K562 (cell line): ENCODE measurements at regions not wholly inside any gene's neighbourhood (a gene's known extent, or its start where the extent isn't known, plus 50 kb on each side); places are given as distances from the start of the nearest gene placed in this dataset.

Source experiments
- ATAC-seq: fragments of 200-7000 bp; cut with Tn5 transposase; 3 replicates; pipeline ENCODE4 v1.9.1; 2020; ENCODE audit warnings: moderate library complexity
- BruUV-seq: library from RNA; stranded (reverse); fragments of 400-500 nt; replicated peaks from 2 replicates; lab custom pipeline; 2021; lab: Mats Ljungman, UMichigan
- CTCF ChIA-PET: fragments of 300-600 bp; formaldehyde crosslinking; extraction: SDS; loops from one replicate; lab custom pipeline; 2021; ENCODE audit warnings: low intra/inter-chr PET ratio; lab: Yijun Ruan, JAX
- POLR2A ChIA-PET: fragments of 300-600, 350-650 bp; sonication (Branson Sonifier 250); formaldehyde crosslinking; extraction: SDS; loops from one replicate; lab custom pipeline; 2021; ENCODE audit warnings: antibody characterized with exemption, inconsistent platforms; lab: Yijun Ruan, JAX
- DNase-seq, 4 experiments: peaks; one replicate each; pipeline versions ENCODE4 v3.0.0 to v3.0.0-alpha.2; 2011 to 2018; ENCODE audit warnings: low spot score in 3 of 4, mixed read lengths in 3 of 4; ENCODE audit errors: extremely low read depth in 1 of 4
- FAIRE-seq: peaks from 2 replicates; lab custom pipeline; 2011; peaks lifted over from hg19 to GRCh38; lab: Jason Lieb, UNC
- H2AFZ ChIP-seq: 2 replicates; pipeline ENCODE4 v1.6.0; 2011; ENCODE audit warnings: low read depth, low read length, control low read depth, inconsistent platforms
- H3K27ac ChIP-seq: fragments of 200-600 bp; 3 replicates; pipeline ENCODE4 v1.8.0; 2011; ENCODE audit warnings: low read depth, mild to moderate bottlenecking, control low read depth, inconsistent platforms, low read length, moderate library complexity, mixed read lengths; ENCODE audit errors: extremely low read depth
- H3K27me3 ChIP-seq, 2 experiments: fragments of 300-600 bp in 1 of 2; 2 replicates in 1 of 2; 3 replicates in 1 of 2; pipeline versions ENCODE4 v1.6.0 to v1.8.0; 2011; ENCODE audit warnings: inconsistent platforms in 2 of 2, low read length in 2 of 2, mild to moderate bottlenecking in 1 of 2, mixed read lengths in 1 of 2, moderate library complexity in 1 of 2; ENCODE audit not compliant: control insufficient read depth in 2 of 2, insufficient read depth in 2 of 2
- H3K36me3 ChIP-seq: fragments of 300-600 bp; 3 replicates; pipeline ENCODE4 v1.8.0; 2011; ENCODE audit warnings: mild to moderate bottlenecking, low read length, inconsistent platforms; ENCODE audit not compliant: control insufficient read depth, insufficient read depth
- H3K4me1 ChIP-seq, 2 experiments: fragments of 200-600 bp in 1 of 2; replicated peaks in 1 of 2; 2 replicates in 1 of 2; 3 replicates in 1 of 2; pipeline versions ENCODE4 v1.5.1 to v1.8.0; 2011; ENCODE audit warnings: inconsistent platforms in 2 of 2, low read length in 2 of 2, mild to moderate bottlenecking in 1 of 2, mixed read lengths in 1 of 2, moderate library complexity in 1 of 2; ENCODE audit not compliant: control insufficient read depth in 2 of 2, insufficient read depth in 2 of 2
- H3K4me2 ChIP-seq: 2 replicates; pipeline ENCODE4 v1.6.1; 2011; ENCODE audit warnings: low read length, control low read depth, inconsistent platforms, mixed read lengths; ENCODE audit not compliant: insufficient read depth
- H3K4me3 ChIP-seq: fragments of 200-600 bp; sonication (generic), shearing (Covaris generic); 2 replicates; pipeline ENCODE4 v1.5.1; 2016; ENCODE audit warnings: control low read depth, inconsistent platforms
- H3K79me2 ChIP-seq: fragments of 200-600 bp; 3 replicates; pipeline ENCODE4 v1.8.0; 2011; ENCODE audit warnings: low read length, inconsistent platforms; ENCODE audit not compliant: control insufficient read depth, insufficient read depth
- H3K9ac ChIP-seq, 2 experiments: 2 replicates each; pipeline versions ENCODE4 v1.6.0 to v1.6.1; 2011; ENCODE audit warnings: low read depth in 2 of 2, low read length in 2 of 2, control low read depth in 1 of 2, inconsistent platforms in 1 of 2, mild to moderate bottlenecking in 1 of 2, mixed read lengths in 1 of 2; ENCODE audit not compliant: insufficient read depth in 1 of 2
- H3K9me1 ChIP-seq: one replicate; pipeline ENCODE4 v1.6.0; 2011; ENCODE audit warnings: inconsistent platforms, mild to moderate bottlenecking, low read length, moderate library complexity; ENCODE audit not compliant: control insufficient read depth, insufficient read depth
- H3K9me3 ChIP-seq: replicated peaks from 2 replicates; pipeline ENCODE4 v1.5.1; 2011; ENCODE audit warnings: low read depth, low read length, inconsistent platforms; ENCODE audit not compliant: control insufficient read depth, insufficient read depth
- H4K20me1 ChIP-seq: replicated peaks from 2 replicates; pipeline ENCODE4 v1.6.1; 2011; ENCODE audit warnings: low read length, inconsistent platforms, mixed read lengths; ENCODE audit not compliant: control insufficient read depth, insufficient read depth
- BDP1 ChIP-seq: IDR thresholded peaks from 3 replicates; pipeline ENCODE4 v1.6.1; 2011; ENCODE audit not compliant: insufficient read length, insufficient read depth
- EP400 ChIP-seq: fragments of 450-650 bp; IDR thresholded peaks from 2 replicates; pipeline ENCODE4 v1.6.1; 2017; ENCODE audit warnings: antibody characterized with exemption, mild to moderate bottlenecking, moderate library complexity
- PHB ChIP-seq: fragments of 250-450 bp; sonication (Bioruptor Pico); IDR thresholded peaks from 2 replicates; pipeline ENCODE4 v1.5.0; 2021
- RBFOX2 ChIP-seq: fragments of 200-400 bp; formaldehyde crosslinking; IDR thresholded peaks from 2 replicates; pipeline ENCODE4 v1.6.1; 2017; ENCODE audit warnings: low read depth, mild to moderate bottlenecking, low read length, moderate library complexity
- RBM14 ChIP-seq: fragments of 200-400 bp; formaldehyde crosslinking; IDR thresholded peaks from 2 replicates; pipeline ENCODE4 v1.6.1; 2018; ENCODE audit warnings: low read depth, mild to moderate bottlenecking, low read length, moderate library complexity, borderline replicate concordance; ENCODE audit not compliant: insufficient read depth
- RBM25 ChIP-seq: fragments of 200-400 bp; formaldehyde crosslinking; IDR thresholded peaks from 2 replicates; pipeline ENCODE4 v1.6.1; 2018; ENCODE audit warnings: low read length, low read depth, moderate library complexity; ENCODE audit not compliant: severe bottlenecking
- TRIM24 ChIP-seq, 2 experiments: fragments of 450-650 bp; IDR thresholded peaks; 2 replicates each; pipeline ENCODE4 v1.6.1; 2016
- ZC3H11A ChIP-seq: IDR thresholded peaks from 2 replicates; pipeline ENCODE4 v1.6.1; 2012; ENCODE audit warnings: low read depth, low read length, improper control_type of control experiment
- ZMIZ1 ChIP-seq, 2 experiments: fragments of 150-350 bp in 1 of 2; IDR thresholded peaks; 2 replicates each; pipeline ENCODE4 v1.6.1; 2012 to 2016; ENCODE audit warnings: low read depth in 2 of 2, low read length in 2 of 2, mild to moderate bottlenecking in 1 of 2, moderate library complexity in 1 of 2
- ZNF140 ChIP-seq: fragments of 250-450 bp; sonication (Bioruptor Pico); IDR thresholded peaks from 2 replicates; pipeline ENCODE4 v1.8.0; 2021; ENCODE audit warnings: moderate library complexity, mild to moderate bottlenecking, inconsistent platforms
- ZNF239 ChIP-seq: fragments of 250-450 bp; sonication (Bioruptor Pico); IDR thresholded peaks from 2 replicates; pipeline ENCODE4 v1.4.0; 2020; ENCODE audit warnings: mild to moderate bottlenecking
- ZNF717 ChIP-seq: fragments of 250-450 bp; sonication (Bioruptor Pico); IDR thresholded peaks from 2 replicates; pipeline ENCODE4 v1.5.0; 2021
- WGBS: fragments of 100-300 bp; shearing (Covaris generic); methylation state at CpG from one replicate; pipeline ENCODE4 v1.1.6; 2016; ENCODE audit warnings: low coverage, mixed read lengths; ENCODE audit not compliant: insufficient coverage; ENCODE audit errors: missing lambda C conversion rate; 5-methylcytosine and 5-hydroxymethylcytosine counted together
- in situ Hi-C: fragments of 300-500 bp; cut with MboI; formaldehyde crosslinking; loops from 4 replicates; pipeline ENCODE4 v1.15.0; 2018; ENCODE audit warnings: inconsistent platforms, mixed read lengths
- intact Hi-C: fragments of 100-400 bp; cut with micrococcal nuclease; formaldehyde crosslinking; loops from 2 replicates; pipeline ENCODE4 v1.14.2; 2022

GRCh38 chr10:10128387-10128786 lies 889.3 kb upstream of the CELF2 start:
- no peaks in the 10 kb centered on the region for H3K27me3 ChIP-seq
- H2AFZ ChIP-seq, result no peak overlapping the region
- in situ Hi-C loops (no loop called here), intact Hi-C loops (no loop called here)
- no peak overlapping the region for H3K27ac ChIP-seq
- H3K4me1 ChIP-seq, result no peaks in the 10 kb centered on the region
- no peaks in the 10 kb centered on the region for H3K9me1 ChIP-seq
- POLR2A ChIA-PET, result no interaction called here
- no peak for FAIRE-seq
- H3K9ac ChIP-seq, result no peak overlapping the region
- no peak overlapping the region for H3K4me2 ChIP-seq
- no peaks in the 10 kb centered on the region for H3K9me3 ChIP-seq
- no peak for TF ChIP-seq RBM14
- TF ChIP-seq, all 486 proteins: peak for 0
- H4K20me1 ChIP-seq, result no peaks in the 10 kb centered on the region
- ATAC-seq (no peak), DNase-seq (no peak)
- no peaks in the 10 kb centered on the region for H3K36me3 ChIP-seq
- no peaks in the 10 kb centered on the region for H3K79me2 ChIP-seq
- H3K4me3 ChIP-seq, result no peak overlapping the region
- WGBS, result 0% methylated on average over 3 of the region's 3 CpGs
- CTCF ChIA-PET, result no interaction called here
- no TSS peak for BruUV-seq

DNA sequence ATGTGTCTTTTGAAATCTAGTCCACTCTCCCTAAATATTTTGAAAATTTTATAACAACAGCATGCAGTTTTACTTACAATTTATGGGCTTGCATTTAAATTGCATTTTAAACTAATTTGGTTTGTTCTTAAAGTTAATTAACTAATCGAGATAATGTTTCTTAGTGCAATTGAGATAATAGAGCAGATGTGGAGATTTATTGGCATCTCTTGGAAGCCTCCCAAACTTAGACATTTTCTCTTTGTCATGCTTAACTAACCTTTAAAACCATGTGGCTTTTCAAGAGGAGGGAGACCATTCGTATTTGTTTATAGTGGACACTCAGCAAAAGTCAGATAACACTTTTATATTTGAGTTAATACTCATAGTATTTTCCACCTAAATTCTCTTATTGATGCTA lies 887.0 kb upstream of the CELF2 start:
- Histone ChIP-seq H3K9ac (no peak overlapping the region), H3K27me3 (no peaks in the 10 kb centered on the region), H3K4me3 (no peak overlapping the region), H2AFZ (no peak overlapping the region), H3K4me2 (no peak overlapping the region), H3K9me3 (no peaks in the 10 kb centered on the region; the same call in 1 of the 2 replicates), H3K9me1 (no peaks in the 10 kb centered on the region), H3K79me2 (no peaks in the 10 kb centered on the region), H3K27ac (no peak overlapping the region), H3K36me3 (no peaks in the 10 kb centered on the region), H4K20me1 (no peaks in the 10 kb centered on the region), H3K4me1 (no peaks in the 10 kb centered on the region)
- in situ Hi-C loops (no loop called here), intact Hi-C loops (no loop called here)
- no peak for DNase-seq
- no peak for FAIRE-seq
- TF ChIP-seq BDP1 (no peak), TRIM24 (IDR thresholded peaks at IDR 0.05) (no peak), RBM25 (no peak), ZC3H11A (no peak), ZNF140 (CRISPR knock-in tag) (no peak), ZNF717 (CRISPR knock-in tag) (no peak), ZMIZ1 (IDR thresholded peaks at IDR 0.05; ENCODE audit: low read depth in 2 of 2, low read length in 2 of 2) (no peak), RBFOX2 (no peak), ZNF239 (no peak), PHB (CRISPR knock-in tag) (no peak), EP400 (no peak)
- ChIA-PET CTCF (no interaction called here), POLR2A (no interaction called here)
- no TSS peak for BruUV-seq
- no peak for ATAC-seq
- WGBS, result 0% methylated on average over 2 of the region's 2 CpGs
